ENCODE measurements at regions not wholly inside any gene's neighbourhood (a gene's known extent, or its start where the extent isn't known, plus 50 kb on each side); places are given as distances from the start of the nearest gene placed in this dataset.

DNA sequence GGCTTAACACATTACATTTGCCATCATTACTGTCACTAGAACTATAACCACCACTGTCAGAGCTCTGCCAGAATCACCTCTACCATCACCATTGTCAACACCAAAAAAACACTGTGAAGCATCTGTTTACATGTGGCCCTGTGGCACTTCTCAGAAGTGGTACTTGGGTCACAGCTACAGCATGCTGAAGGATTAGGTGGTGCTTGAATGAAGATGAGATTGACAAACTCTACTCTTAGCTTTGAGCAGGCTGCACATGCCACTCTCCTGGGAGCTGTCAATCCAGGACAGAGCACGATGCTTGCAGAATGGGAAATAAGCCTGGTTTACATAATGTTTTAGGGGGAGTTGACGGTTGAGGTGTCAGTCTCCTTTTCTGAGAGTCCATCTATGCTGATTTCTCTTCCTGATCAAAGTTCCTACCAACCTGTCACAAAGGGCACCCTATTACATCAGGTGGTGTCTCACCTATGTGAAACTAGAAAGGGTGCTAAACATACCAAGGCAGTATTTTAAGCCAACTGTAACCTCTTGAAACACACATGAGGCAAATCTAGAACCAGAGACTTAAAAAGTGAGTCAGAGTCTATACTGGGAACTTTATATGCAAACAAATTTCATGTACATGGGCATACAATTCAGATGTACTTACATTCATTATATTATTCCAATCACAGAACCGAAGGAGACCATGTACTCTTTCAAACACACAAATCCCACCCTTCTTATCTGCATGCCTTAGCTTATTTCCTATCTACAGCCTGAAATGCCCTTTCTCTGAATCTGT, 258.7 kb downstream of the EMP1 start:
- WGBS, 4 donors = 62 to 68% (median 63%) methylated on average over 3 of the region's 3 CpGs
- Histone ChIP-seq H3K4me1 (replicated peaks in 1 of 2) (no peaks in the 10 kb centered on the region), H3K4me3 (no peak overlapping the region), H3K9me3 (replicated peaks in 1 of 3) (no peaks in the 10 kb centered on the region), H3K27me3 (no peaks in the 10 kb centered on the region), H3K27ac (no peak overlapping the region), H3K36me3 (replicated peaks in 1 of 2) (no peaks in the 10 kb centered on the region)
- intact Hi-C loops (cut with DNase I) = no loop called here
- no peak for DNase-seq
- TF ChIP-seq, protein P1, sequence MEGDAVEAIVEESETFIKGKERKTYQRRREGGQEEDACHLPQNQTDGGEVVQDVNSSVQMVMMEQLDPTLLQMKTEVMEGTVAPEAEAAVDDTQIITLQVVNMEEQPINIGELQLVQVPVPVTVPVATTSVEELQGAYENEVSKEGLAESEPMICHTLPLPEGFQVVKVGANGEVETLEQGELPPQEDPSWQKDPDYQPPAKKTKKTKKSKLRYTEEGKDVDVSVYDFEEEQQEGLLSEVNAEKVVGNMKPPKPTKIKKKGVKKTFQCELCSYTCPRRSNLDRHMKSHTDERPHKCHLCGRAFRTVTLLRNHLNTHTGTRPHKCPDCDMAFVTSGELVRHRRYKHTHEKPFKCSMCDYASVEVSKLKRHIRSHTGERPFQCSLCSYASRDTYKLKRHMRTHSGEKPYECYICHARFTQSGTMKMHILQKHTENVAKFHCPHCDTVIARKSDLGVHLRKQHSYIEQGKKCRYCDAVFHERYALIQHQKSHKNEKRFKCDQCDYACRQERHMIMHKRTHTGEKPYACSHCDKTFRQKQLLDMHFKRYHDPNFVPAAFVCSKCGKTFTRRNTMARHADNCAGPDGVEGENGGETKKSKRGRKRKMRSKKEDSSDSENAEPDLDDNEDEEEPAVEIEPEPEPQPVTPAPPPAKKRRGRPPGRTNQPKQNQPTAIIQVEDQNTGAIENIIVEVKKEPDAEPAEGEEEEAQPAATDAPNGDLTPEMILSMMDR (IDR thresholded peaks at IDR 0.05) = no peak
- TF ChIP-seq POLR2A (IDR thresholded peaks at IDR 0.05) = no peak

DNA sequence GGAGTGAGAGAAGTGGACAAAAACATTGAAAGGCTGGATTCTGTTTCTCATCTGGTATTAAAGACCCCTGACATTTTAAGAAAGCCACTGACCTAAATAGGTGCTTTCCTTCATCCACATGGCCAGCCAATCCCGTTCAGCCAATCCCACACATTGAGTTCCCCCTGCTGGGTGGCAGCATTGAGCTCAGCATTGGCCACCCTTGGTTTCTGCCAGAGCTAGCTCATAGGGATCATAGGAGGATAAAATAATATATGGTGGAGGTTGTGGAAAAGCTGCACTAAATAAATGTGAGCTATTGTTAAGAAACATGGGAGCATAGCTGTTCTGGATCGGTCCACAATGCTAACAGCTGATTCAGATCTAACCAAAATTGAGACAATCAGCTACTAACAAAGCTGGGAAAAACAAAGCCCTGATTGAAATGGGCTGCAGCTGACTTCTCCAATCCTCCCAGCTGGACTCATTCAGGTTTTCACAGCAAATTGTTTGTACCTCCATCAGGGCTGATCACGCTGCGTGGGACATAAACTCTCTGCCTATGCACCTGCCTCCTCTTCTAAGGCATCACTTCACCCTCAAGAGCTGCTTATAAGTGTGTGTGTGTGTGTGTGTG, 256.5 kb downstream of the EMP1 start:
- H3K4me3 ChIP-seq = no peak overlapping the region
- 68 to 85% (median 82%) methylated on average over 4 of the region's 4 CpGs for WGBS, 4 donors
- no peaks in the 10 kb centered on the region for H3K4me1 ChIP-seq (replicated peaks in 1 of 2)
- intact Hi-C loops (cut with DNase I) = no loop called here
- DNase-seq = no peak
- H3K27me3 ChIP-seq = no peaks in the 10 kb centered on the region
- no peak overlapping the region for H3K27ac ChIP-seq
- H3K9me3 ChIP-seq (replicated peaks in 1 of 3) = no peaks in the 10 kb centered on the region
- H3K36me3 ChIP-seq (replicated peaks in 1 of 2) = no peaks in the 10 kb centered on the region
- TF ChIP-seq POLR2A (IDR thresholded peaks at IDR 0.05) = no peak
- TF ChIP-seq, protein P1 (IDR thresholded peaks at IDR 0.05) = no peak

DNA sequence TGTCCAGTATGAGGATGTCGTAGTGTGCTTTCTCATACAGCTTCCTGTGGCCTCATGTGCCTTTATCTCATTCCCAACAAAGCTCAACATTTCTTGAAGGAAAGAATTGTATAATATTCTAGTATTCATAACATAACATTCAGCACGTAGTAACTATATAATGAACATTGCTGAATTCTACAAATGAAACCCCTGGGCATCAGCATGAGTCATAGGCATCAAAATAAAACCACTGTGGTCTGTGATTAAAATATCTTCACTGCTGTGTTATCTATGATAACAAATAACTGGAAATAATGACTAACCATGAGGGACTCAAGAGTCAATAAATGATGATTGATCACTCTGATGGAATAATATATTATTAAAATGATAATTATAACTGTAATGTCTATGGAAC, 255.2 kb downstream of the EMP1 start:
- intact Hi-C loops (cut with DNase I) = no loop called here
- no peak overlapping the region for H3K4me3 ChIP-seq
- TF ChIP-seq, protein P1 (IDR thresholded peaks at IDR 0.05) = no peak
- no peak for TF ChIP-seq POLR2A (IDR thresholded peaks at IDR 0.05)
- no peaks in the 10 kb centered on the region for H3K4me1 ChIP-seq (replicated peaks in 1 of 2)
- no peaks in the 10 kb centered on the region for H3K36me3 ChIP-seq (replicated peaks in 1 of 2)
- no peak for DNase-seq
- H3K27me3 ChIP-seq = no peaks in the 10 kb centered on the region
- 67 to 83% (median 73%) methylated on average over 2 of the region's 2 CpGs for WGBS, 4 donors
- H3K9me3 ChIP-seq (replicated peaks in 1 of 3) = no peaks in the 10 kb centered on the region
- H3K27ac ChIP-seq = no peak overlapping the region

DNA sequence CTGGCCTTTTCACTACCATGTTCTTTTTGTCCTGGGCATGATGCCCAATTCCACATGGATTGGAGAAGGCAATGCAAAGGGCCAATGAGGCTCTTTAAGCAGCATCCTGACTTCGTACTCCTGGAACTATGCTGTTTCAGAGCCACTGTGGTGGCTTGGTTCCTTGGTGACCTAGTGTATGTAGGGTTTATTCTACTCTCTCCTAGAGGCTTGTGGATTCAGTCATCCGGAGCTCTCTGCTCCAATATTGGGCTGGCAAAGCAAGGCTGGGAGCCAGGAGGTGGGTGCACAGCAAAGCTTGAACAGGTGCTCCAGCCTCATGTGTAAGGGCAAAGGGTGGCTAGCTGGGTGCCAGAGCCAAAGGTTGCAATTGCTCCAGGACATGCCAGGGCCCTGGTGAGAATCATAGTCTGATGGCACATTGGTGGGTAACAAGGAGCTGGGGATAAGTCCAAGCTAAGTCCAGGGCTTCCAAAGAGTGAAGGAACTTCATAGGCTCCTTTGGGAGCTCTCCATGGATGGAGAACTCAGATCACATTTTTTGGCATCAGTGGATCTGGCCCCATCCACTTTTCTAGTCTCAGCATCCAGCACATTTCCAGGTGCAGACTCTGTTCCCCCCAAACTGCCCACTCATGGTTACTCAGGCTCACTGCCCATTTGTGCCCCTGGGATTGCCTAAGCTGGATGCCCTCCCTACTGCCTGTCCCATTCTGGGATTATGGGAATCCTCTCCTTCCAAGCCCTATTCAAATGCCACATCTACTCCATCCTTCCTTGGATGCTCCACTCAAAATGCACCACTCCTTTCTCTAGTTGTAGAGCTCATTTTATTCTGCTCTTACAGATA, 253.9 kb downstream of the EMP1 start:
- Histone ChIP-seq H3K9me3 (replicated peaks in 1 of 3) (peaks cover 0 to 2% (median 0%) of the 10 kb centered on the region in 3 donors), H3K4me1 (replicated peaks in 1 of 2) (no peaks in the 10 kb centered on the region), H3K27ac (no peak overlapping the region), H3K4me3 (no peak overlapping the region), H3K27me3 (no peaks in the 10 kb centered on the region), H3K36me3 (replicated peaks in 1 of 2) (no peaks in the 10 kb centered on the region)
- no peak for DNase-seq
- 81 to 90% (median 87%) methylated on average over 2 of the region's 2 CpGs for WGBS, 4 donors
- intact Hi-C loops (cut with DNase I) = no loop called here
- TF ChIP-seq, protein P1 (IDR thresholded peaks at IDR 0.05) = no peak
- no peak for TF ChIP-seq POLR2A (IDR thresholded peaks at IDR 0.05)
